Uterus (tissue), 3 donors: ENCODE measurements at regions not wholly inside any gene's neighbourhood (a gene's known extent, or its start where the extent isn't known, plus 50 kb on each side); places are given as distances from the start of the nearest gene placed in this dataset.

Source experiments
- DNase-seq, 2 donors: peaks; one replicate each; pipeline ENCODE4 v3.0.0-alpha.2; 2019 to 2020
- H3K27ac ChIP-seq, 2 donors: fragments of 200-600 bp; sonication (generic); 1 replicate in 1 of 2; 2 replicates in 1 of 2; pipeline ENCODE4 v1.5.1; 2016 to 2018
- H3K27me3 ChIP-seq, 2 donors: fragments of 200-600 bp; sonication (generic); one replicate each; pipeline ENCODE4 v1.5.1; 2018 to 2019; ENCODE audit warnings: control low read depth in 1 of 2
- H3K36me3 ChIP-seq, 2 donors: fragments of 200-600 bp; sonication (generic); one replicate each; pipeline ENCODE4 v1.5.1; 2019; ENCODE audit warnings: control low read depth in 1 of 2
- H3K4me1 ChIP-seq, 2 donors: fragments of 200-600 bp; sonication (generic); one replicate each; pipeline ENCODE4 v1.5.1; 2018 to 2019; ENCODE audit warnings: control low read depth in 1 of 2
- H3K4me3 ChIP-seq, 2 donors: fragments of 200-600 bp; sonication (generic); 1 replicate in 1 of 2; 2 replicates in 1 of 2; pipeline ENCODE4 v1.5.1; 2018 to 2019; ENCODE audit warnings: mild to moderate bottlenecking in 1 of 2
- H3K9me3 ChIP-seq, 2 donors: fragments of 200-600 bp; sonication (generic); one replicate each; pipeline ENCODE4 v1.5.1; 2019; ENCODE audit warnings: control low read depth in 1 of 2
- CTCF ChIP-seq, 4 experiments: fragments of 200-600 bp in 2 of 4; fragments of 450-650 bp in 2 of 4; sonication (generic) in 2 of 4; IDR thresholded peaks; one replicate each; pipeline ENCODE4 v1.5.1; 2016 to 2019; ENCODE audit warnings: antibody characterized with exemption in 4 of 4, mild to moderate bottlenecking in 2 of 4, moderate library complexity in 1 of 4
- POLR2A ChIP-seq, 2 donors: fragments of 450-650 bp; IDR thresholded peaks; one replicate each; pipeline ENCODE4 v1.6.1; 2016; ENCODE audit warnings: antibody characterized with exemption in 2 of 2, mild to moderate bottlenecking in 1 of 2, moderate library complexity in 1 of 2
- intact Hi-C: fragments of 100-400 bp; cut with DNase I; formaldehyde crosslinking; loops from one replicate; pipeline ENCODE4 v1.15.1; 2023; ENCODE audit warnings: low total_unique reads
- donor health status: DM: yes; HTN: yes; CAD: no.

- H3K27me3 ChIP-seq, result no peaks in the 10 kb centered on the region
- intact Hi-C loops, result no loop called here
- no peak overlapping the region for H3K27ac ChIP-seq
These were observed 54.7 kb upstream of the ALDH1B1 start for GRCh38 chr9:38337706-38338264.

GRCh38 chr9:38337181-38337580 is 55.3 kb upstream of the ALDH1B1 start:
- no peaks in the 10 kb centered on the region for H3K36me3 ChIP-seq
- intact Hi-C loops, result no loop called here
- H3K27ac ChIP-seq, result peak overlapping the region in 1 of 2 donors; percentile 20
- TF ChIP-seq POLR2A (IDR thresholded peaks at IDR 0.05), result no peak
- no peak for TF ChIP-seq CTCF (IDR thresholded peaks at IDR 0.05)
- H3K4me1 ChIP-seq, result no peaks in the 10 kb centered on the region
- no peak for DNase-seq
- no peak overlapping the region for H3K4me3 ChIP-seq
- H3K27me3 ChIP-seq, result no peaks in the 10 kb centered on the region
- no peaks in the 10 kb centered on the region for H3K9me3 ChIP-seq

More at GRCh38 chr9:38337706-38338264, 54.7 kb upstream of the ALDH1B1 start:
- TF ChIP-seq CTCF (IDR thresholded peaks at IDR 0.05) (no peak), POLR2A (IDR thresholded peaks at IDR 0.05) (no peak)
- no peak for DNase-seq
- H3K9me3 ChIP-seq, result no peaks in the 10 kb centered on the region
- H3K36me3 ChIP-seq, result no peaks in the 10 kb centered on the region
- H3K4me3 ChIP-seq, result no peak overlapping the region
- H3K4me1 ChIP-seq, result no peaks in the 10 kb centered on the region

GRCh38 chr9:38336341-38336740 is 56.2 kb upstream of the ALDH1B1 start:
- Histone ChIP-seq H3K27ac (no peak overlapping the region), H3K36me3 (no peaks in the 10 kb centered on the region), H3K4me3 (no peak overlapping the region), H3K9me3 (no peaks in the 10 kb centered on the region), H3K27me3 (no peaks in the 10 kb centered on the region), H3K4me1 (no peaks in the 10 kb centered on the region)
- TF ChIP-seq CTCF (IDR thresholded peaks at IDR 0.05), result no peak
- no peak for TF ChIP-seq POLR2A (IDR thresholded peaks at IDR 0.05)
- no peak for DNase-seq
- intact Hi-C loops, result no loop called here

GRCh38 chr9:38335686-38336085 is 56.8 kb upstream of the ALDH1B1 start:
- Histone ChIP-seq H3K36me3 (no peaks in the 10 kb centered on the region), H3K27ac (no peak overlapping the region), H3K27me3 (no peaks in the 10 kb centered on the region), H3K4me1 (no peaks in the 10 kb centered on the region), H3K9me3 (no peaks in the 10 kb centered on the region), H3K4me3 (no peak overlapping the region)
- intact Hi-C loops, result no loop called here
- no peak for DNase-seq
- TF ChIP-seq CTCF (IDR thresholded peaks at IDR 0.05), result no peak
- no peak for TF ChIP-seq POLR2A (IDR thresholded peaks at IDR 0.05)

GRCh38 chr9:38334234-38334633 is 58.3 kb upstream of the ALDH1B1 start:
- Histone ChIP-seq H3K27ac (no peak overlapping the region), H3K4me1 (no peaks in the 10 kb centered on the region), H3K9me3 (no peaks in the 10 kb centered on the region), H3K4me3 (no peak overlapping the region), H3K27me3 (no peaks in the 10 kb centered on the region), H3K36me3 (no peaks in the 10 kb centered on the region)
- intact Hi-C loops, result no loop called here
- TF ChIP-seq POLR2A (IDR thresholded peaks at IDR 0.05), result no peak
- no peak for TF ChIP-seq CTCF (IDR thresholded peaks at IDR 0.05)
- no peak for DNase-seq
